GM18499 (cell line): ENCODE measurements at regions not wholly inside any gene's neighbourhood (a gene's known extent, or its start where the extent isn't known, plus 50 kb on each side); places are given as distances from the start of the nearest gene placed in this dataset.
"Not testable (repeated sequence)": the region's sequence is repeated elsewhere in the genome, so short reads cannot be mapped to it uniquely, and the experiment has no call there.

Experiments
- ATAC-seq: cut with Tn5 transposase; IDR thresholded peaks from one replicate; pipeline ENCODE4 v1.9.1; 2021; ENCODE audit warnings: moderate number of reproducible peaks; ENCODE audit not compliant: insufficient read depth, unreplicated experiment

DNA sequence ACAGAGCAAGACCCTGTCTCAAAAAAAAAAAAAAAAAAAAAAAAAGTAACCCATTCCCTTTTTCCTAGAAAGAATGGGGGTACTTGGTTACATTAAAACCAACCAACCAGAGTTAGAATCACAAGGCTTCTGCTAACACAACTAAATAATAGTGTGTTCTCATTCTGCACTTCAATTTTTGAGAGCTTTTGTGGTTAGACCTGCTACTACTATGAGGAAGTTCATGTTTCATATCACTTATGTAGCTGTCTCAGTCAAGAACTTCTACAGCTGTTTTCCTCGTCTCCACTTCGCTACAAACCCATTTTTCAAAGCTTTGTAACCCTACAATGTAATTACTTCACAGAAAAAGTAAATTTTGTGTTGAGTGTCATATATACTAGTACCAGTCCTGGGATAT, 58.3 kb downstream of the PDHA2 start:
- ATAC-seq = no peak

DNA sequence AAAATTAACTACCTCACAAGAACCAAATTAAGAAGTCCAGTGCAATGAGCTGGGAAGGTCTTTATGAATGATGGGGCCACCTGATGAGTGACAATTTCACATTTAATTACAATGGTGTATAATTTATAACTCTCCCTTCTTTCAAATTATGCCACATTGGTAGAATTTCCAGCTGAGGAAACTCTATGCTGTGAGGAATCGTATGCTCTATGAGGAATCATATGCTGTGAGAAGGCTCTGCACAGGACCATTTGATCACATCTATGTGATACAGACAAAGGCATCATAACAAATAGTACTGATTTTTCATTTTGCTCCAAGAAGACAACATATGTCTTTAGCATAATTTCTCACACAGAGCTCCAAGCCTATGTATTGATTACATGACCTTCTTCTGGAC, 69.3 kb downstream of the PDHA2 start:
- no peak for ATAC-seq

DNA sequence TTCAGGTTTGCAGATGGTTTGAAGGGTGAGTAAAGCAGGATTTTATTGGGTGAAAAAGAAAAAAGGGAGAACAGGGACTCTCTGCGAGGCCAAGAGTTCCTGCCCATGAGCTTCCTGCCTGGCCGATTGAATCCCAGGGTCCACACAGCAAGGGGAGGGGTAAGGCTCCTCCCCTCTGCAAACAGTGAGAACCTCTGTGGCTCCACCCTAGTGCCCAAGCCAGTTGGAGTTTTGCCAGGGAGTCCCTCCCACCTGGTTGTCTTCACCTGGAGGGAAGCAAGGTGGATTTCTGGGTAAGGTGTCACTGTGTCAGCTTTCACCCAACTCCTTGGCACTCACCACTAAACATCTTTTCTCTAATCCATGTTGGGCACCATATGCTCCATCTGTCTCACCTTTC, 70.9 kb downstream of the PDHA2 start:
- no peak for ATAC-seq

DNA sequence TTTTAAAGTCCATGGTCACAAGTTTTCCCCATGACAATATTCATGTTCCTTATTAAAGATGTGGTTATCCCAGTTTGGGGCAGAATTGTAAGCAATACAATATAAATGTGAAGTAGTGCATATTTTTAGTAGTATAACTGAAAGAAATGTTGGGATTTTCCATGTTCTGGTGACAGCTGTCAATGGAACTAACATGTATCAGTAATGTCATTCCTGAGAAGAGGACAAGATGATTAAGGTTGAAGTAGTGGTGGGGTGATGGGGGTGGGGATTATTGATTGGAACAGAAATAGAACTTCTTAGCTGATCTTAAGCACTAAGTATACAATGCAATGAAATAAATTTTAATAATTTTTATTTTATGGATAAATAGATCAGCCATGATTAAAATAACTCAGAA, 81.6 kb downstream of the PDHA2 start:
- no peak for ATAC-seq

DNA sequence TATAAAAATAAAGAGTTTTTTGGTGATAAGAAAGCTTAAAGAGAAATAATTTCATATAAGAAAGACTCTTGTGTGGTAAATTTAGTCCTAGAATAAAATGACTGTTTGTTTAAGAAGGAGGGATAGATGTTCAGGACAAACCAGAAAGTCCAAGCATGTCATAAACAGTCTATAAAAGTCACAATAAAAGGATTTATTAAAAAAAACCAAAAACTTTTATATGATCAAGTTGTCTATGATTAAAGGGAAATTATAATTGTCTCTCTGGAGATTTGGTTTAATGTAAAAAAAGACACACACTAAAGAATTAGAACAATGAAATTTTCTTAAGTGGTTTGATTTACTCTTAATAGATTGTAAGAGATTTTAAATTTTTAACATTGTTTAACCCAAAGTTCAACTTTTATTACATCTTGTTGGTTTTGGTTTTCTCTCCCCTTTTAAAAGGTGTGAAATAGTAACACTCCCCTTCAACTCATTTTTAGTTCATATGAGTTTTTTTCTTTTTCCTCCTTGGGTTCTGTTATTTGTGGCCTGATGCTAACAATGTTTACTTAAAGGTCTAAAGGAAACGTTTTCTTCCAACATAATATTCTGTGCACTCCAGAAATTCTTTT, 89.7 kb downstream of the PDHA2 start:
- no peak for ATAC-seq

DNA sequence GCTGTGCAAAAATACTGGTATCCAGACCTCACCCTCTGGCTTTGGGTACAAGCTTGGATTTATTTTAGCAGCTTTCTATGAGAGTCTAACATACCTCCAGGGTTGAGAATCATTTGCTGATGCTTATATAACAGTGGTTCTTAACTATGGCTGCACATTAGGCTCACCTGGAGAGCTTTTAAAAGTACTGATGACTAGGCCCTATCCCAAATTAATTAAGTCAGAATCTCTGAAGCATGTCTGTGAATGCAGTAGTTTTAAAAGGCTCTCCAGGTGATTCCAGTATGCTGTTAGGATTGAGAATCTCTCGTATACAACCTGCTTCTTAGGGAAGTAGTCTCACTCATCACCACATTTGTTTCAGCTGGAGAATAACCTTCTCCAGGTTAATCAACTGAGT, 99.2 kb downstream of the PDHA2 start:
- ATAC-seq = no peak

DNA sequence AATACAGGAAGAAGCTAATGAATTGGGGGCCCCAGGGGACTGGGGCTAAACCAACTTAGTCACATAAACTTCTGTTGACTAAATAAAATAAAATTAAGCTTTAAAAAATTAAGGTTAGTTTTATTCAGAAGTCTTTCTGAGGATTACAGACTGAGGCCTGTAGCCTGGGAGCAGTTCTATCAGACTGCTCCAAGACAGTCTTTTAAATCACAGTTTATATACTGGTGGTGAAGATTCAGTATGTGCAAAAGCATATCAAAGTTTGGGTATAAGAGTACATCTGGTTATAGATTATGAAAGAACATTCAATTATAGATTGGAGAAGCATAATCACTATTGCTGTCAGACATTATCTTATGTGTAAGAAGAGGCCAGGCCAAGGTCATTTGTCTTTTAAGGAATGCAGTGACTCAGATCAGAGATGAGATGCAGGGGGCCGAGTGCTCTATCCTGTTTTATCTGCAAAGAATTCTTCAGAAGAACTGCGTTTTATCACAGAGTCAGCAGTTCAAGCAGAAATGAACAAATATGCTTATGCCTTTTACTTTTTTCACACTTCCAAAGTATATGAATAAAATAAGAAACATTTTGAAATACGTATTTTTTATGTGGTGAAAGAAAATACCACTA, 109.4 kb downstream of the PDHA2 start:
- ATAC-seq = no peak

DNA sequence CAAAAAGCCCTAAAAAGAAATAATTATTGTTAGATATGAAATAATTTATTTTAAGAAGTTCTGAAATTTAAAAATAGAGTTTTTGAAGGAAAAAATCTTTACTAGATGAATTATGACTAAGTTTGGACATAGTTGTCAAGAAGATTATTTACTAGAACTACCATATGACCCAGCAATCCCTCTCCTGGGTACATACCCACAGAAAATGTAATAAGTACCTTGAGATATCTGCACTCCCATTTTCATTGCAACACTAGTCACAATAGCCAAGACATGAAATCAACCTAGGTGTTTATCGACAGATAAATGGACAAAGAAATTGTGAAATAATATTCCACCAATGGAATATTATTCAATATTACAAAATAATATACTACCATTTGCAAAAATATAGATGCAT, 109.9 kb downstream of the PDHA2 start:
- ATAC-seq = no peak

DNA sequence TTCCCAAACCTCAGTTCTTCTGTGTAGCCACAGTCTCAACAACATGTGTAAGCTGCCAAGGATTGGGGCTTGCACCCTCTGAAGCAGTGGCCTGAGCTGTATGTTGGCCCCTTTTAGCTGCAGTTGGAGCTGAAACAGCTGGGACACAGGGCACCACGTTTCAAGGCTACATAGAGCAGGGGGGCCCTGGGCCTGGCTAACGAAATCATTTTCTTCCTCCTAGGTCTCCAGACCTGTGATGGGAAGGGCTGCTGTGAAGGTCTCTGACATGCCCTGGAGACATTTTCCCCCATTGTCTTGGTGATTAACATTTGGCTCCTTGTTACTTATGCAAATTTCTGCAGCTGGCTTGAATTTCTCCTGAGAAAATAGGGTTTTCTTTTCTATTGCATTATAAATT, 112.6 kb downstream of the PDHA2 start:
- ATAC-seq = not testable (repeated sequence)

DNA sequence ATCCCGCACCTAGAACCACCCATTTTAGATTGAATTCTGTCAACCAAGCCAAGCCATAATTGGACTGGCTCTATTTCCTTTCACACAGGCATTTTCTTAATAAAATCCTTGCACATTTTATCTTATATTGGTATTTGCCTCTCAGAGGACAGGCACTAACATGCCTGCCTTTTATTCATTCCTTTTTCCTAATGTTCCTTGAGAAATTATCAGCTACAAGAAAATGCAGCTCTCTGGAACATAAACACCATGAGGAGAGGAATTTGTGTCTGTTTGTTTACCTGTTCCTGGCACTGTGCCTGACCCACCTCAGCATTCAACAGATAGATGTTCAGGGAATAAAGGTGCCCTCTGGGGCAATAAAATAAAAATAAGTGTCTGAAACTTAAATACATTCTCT, 116.2 kb downstream of the PDHA2 start:
- ATAC-seq = no peak

DNA sequence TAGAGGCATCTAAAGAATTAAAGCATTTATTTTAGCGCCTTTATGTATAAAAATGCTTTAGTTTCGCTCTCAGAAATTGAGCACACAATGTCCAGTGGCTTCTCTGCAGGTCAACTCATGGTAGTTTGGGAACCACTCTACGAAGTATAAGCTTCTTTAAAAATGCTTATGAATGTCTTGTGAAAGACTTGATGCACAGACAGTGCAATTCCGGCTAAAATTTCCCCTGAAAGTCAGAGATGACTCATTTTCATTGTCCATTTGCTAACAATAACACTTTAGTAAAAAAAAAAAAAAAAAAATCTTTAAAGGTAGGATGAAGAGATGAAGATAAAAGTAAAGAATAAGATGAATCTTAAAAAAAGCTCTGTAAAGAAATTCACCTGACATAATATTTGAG, 117.2 kb downstream of the PDHA2 start:
- ATAC-seq = no peak

DNA sequence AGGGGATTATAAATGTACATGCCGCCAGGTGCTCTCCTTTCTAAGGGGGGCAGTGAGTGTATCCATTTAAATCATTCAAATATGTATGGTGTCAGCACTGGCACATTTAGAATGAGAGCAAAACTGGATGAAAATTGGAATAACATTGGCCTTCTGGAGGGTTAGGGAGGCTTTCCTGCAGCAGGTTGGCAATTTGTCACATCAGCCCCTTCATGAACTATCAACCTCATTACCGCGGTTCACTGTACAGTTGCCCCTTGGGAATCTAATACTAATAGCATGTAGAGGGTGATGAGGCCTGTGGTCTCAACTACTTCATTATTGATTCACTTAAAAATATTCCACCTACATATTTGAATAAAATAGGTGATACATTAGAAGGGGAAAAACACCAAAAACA, 117.9 kb downstream of the PDHA2 start:
- no peak for ATAC-seq

DNA sequence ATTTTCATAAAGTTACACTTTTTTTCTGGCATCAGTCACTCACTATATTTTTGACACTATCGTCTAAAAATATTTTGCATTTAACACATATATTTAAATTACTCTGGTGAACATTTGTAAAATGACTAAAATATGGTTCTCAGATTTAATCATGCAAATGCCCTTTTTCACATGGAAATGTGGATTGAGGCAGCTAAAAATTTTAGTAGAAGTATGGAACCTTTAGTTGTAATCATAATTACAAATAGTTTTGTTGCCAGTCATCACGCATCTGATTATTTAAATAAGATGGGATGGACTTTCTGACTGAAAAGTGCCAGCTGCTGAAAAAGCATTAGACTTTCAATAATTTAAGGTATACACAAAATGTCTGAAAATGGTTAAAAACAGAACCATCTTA, 119.3 kb downstream of the PDHA2 start:
- no peak for ATAC-seq

DNA sequence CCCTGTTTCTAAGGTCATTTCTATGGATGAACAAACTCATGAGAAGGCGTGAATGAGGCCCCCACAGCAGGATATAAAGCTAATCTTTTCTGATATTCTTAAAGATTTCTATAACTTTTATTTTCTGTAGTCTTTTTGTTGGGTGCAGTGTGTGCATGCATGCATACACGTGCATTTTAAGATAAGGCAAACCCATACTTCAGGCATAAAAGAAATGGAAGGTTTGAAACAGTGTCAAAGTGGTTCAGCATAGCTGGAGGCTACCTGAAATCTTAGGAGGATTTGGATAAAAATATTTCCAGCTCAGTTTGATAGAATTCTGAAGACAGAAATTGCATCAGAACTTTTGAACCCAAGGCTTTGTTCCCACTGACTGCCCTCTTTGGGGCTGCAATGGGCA, 119.7 kb downstream of the PDHA2 start:
- no peak for ATAC-seq

DNA sequence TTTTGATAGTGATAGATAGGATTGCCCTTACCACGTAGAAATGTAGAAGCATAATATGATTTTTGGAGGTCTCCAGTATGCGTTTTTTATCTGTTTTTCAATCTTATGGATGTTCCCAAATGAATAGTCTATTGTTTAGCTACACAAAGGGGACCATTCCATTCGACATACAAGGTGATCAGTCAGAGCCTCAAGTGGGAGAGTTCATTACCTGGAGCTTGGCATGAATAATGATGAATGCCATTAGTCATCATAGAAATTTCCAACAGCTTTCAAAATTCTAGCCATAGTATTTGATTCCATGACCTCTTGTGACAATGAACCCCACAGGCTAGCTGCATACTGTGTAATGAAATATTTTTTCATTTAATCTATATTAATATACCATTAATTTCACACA, 123.6 kb downstream of the PDHA2 start:
- ATAC-seq = no peak

DNA sequence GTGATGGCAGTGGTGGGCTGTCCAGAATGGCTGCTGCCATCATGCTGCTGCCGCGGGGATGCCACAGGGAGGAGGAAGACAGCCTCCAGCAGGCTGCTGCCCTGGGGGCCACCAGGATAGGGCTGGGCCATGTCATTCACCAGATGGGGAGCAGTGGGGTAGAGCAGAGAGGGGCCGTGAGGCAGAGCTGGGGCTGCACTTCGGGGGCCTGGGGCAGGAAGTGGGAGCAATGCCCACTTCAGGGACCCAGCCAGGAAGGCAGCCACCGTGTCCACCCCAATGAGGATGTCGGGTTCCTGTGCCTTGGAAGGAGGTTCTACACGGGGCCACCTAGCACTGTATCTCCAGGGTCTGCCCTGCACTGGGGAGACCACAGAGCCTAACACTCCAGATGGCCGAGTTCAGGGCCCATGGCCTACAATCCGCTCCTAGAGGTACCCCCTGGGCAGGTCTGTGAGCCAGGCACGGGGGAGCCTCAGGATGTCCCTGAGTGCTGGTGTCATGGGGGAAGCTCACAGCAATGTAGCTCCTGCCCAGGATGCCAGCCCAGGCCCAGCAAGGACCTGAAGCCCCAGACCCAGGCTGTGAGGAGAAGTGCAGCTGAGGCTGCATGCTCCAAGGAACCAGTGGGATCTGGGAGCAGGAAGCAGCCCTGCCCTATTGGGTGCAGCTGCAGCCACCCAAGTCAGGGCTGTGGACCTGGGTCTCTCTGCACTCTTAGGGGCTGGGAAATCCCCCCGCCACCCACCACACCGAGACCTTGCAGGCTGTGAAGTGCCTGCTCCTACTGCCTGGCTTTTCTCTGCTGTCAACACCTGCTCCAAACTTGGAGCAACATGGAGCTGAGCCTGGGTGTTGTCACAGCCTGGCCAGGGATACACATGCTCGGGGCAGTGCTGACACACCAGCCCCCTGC, 140.3 kb downstream of the PDHA2 start:
- no peak for ATAC-seq

DNA sequence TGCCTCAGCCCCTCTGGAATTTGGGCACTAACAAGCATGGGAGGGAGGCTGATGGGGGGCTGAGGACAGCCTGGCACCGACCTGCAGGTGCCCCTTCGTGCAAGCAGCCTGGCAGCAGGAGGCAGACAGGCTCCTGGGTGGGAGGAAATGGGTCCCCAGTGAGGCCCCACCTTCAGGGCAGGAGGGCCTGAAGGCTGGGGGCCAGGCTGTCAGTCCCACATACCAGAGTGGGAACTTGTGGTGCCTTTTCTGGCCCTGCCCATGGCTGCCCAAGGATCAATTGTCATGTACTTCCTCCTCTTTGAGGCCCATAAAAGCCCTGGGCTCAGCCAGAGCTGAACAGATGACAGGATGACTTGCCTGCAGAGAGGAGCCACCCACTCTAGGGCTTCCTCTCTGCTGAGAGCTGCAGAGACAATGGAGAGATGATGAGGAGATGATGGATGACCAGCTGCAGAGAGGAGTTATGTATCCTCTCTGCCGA, 141.0 kb downstream of the PDHA2 start:
- no peak for ATAC-seq

DNA sequence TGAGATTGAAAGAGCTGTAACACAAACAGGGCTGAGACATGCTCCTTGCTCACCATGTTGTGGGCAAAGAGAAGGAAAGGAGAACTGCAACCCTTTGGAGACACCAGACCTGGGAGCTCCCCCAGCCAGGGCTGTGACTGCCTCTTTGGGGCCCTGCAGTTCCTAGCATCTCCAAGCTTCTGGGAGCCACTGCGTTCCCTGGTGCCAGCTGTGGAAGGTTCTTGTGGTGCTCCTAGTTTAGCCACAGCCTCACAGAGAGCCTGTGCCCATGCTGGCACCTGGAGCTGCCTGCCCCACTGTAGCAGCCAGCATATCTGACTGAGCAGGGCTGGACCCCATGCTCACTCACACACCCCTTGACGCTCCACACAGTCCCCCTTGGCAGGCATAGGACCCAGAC, 141.7 kb downstream of the PDHA2 start:
- ATAC-seq = no peak

DNA sequence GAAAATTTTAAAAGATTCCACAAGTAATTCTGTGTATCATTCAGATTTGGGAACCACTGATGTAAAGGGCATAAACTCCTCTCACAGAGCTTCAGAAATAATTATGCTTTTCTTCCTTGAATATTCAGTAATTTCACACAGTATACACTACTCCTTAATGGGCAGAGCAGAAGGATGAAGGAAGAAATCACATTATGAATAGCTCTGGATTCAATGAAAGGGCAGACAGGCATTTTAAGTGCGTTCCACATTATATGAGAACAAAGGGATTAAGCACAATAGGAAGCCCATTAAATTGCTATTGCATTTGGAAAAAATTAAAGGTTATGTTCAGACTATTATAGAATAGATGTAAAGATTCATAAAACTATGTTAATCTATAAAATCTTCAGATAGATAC, 142.6 kb downstream of the PDHA2 start:
- no peak for ATAC-seq

DNA sequence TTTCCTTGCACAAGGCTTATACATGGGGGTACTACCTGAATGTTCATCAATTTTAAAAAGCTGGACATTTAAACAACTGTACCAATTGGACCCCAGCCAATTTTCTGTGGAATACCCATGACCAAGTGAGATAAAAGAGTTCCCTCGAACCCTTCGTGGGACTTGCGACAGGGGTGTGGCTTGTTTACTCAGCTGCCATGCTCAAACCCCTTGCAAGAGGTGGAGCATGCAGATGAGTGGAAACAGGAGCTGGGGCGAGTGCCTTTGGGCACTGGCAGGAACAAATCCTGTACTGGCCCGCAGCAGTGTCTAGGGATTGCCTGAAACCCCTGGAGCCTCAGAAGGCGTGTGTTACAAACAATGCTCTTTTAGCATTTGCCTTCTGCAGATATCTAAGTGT, 144.2 kb downstream of the PDHA2 start:
- no peak for ATAC-seq

DNA sequence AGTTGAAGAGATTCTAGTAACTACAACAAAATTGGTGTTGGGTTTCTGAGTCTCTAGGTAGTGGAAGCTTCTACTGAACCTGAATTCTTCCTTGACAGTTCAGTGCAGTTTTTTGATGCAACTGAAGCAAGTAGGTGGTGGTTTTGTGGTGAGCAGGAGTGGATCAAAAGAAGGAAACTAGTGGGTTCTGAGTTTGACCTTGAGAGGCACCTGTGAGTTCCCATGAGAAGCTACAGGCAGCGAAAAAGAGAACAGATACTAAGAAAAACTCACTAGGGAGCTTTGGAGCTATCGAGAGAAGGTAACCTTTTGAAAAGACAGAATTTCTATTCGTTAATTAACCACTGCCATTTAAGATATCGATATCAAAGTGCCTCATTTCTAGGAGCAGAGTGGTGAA, 145.2 kb downstream of the PDHA2 start:
- no peak for ATAC-seq
